Right atrium auricular region (tissue), 2 donors: ENCODE measurements at regions not wholly inside any gene's neighbourhood (a gene's known extent, or its start where the extent isn't known, plus 50 kb on each side); places are given as distances from the start of the nearest gene placed in this dataset.

Experiments used
- DNase-seq: peaks from one replicate; pipeline ENCODE4 v3.0.0-alpha.2; 2019; ENCODE audit warnings: low spot score
- H3K27ac ChIP-seq, 2 donors: fragments of 200-600 bp; sonication (generic); 1 replicate in 1 of 2; 2 replicates in 1 of 2; pipeline ENCODE4 v1.5.1; 2016 to 2019
- H3K27me3 ChIP-seq, 2 donors: fragments of 200-600 bp; sonication (generic); one replicate each; pipeline versions ENCODE4 v1.5.1 to v1.6.0; 2017 to 2019
- H3K36me3 ChIP-seq: fragments of 200-600 bp; sonication (generic); one replicate; pipeline ENCODE4 v1.5.1; 2016
- H3K4me1 ChIP-seq, 2 donors: fragments of 200-600 bp; sonication (generic); one replicate each; pipeline versions ENCODE4 v1.5.1 to v1.6.0; 2017 to 2019
- H3K4me3 ChIP-seq, 2 donors: fragments of 200-600 bp; sonication (generic); 1 replicate in 1 of 2; 2 replicates in 1 of 2; pipeline ENCODE4 v1.5.1; 2017 to 2019; ENCODE audit warnings: mild to moderate bottlenecking in 1 of 2, moderate library complexity in 1 of 2
- H3K9me3 ChIP-seq, 2 donors: fragments of 200-600 bp; sonication (generic); one replicate each; pipeline ENCODE4 v1.5.1; 2019
- TF ChIP-seq, protein P1 (sequence below), 2 donors: fragments of 200-600 bp; sonication (generic); IDR thresholded peaks; one replicate each; pipeline ENCODE4 v1.5.1; 2019; ENCODE audit warnings: antibody characterized with exemption in 2 of 2

DNA sequence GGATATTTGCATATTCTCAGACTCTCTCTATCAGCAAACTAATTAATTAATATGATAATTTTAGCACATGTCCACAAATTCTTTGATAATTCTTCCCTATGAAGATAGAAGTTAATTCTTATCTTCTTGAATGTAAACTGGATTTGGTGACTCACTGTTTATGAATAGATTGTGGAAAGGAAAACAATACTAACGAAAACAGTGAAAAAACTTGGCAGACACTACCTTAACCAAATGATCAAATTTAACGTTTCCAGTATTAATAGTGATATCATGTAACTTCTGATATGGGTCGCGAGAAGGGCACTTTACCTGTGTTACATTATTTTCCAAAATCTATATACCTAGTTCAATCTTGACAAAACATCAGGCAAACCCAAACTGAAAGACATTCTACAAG, 401.0 kb downstream of the SI start:
- no peak for DNase-seq
- Histone ChIP-seq H3K4me1 (no peaks in the 10 kb centered on the region), H3K9me3 (no peaks in the 10 kb centered on the region), H3K27me3 (no peaks in the 10 kb centered on the region), H3K4me3 (no peak overlapping the region), H3K27ac (no peak overlapping the region), H3K36me3 (no peaks in the 10 kb centered on the region)
- TF ChIP-seq, protein P1, sequence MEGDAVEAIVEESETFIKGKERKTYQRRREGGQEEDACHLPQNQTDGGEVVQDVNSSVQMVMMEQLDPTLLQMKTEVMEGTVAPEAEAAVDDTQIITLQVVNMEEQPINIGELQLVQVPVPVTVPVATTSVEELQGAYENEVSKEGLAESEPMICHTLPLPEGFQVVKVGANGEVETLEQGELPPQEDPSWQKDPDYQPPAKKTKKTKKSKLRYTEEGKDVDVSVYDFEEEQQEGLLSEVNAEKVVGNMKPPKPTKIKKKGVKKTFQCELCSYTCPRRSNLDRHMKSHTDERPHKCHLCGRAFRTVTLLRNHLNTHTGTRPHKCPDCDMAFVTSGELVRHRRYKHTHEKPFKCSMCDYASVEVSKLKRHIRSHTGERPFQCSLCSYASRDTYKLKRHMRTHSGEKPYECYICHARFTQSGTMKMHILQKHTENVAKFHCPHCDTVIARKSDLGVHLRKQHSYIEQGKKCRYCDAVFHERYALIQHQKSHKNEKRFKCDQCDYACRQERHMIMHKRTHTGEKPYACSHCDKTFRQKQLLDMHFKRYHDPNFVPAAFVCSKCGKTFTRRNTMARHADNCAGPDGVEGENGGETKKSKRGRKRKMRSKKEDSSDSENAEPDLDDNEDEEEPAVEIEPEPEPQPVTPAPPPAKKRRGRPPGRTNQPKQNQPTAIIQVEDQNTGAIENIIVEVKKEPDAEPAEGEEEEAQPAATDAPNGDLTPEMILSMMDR (IDR thresholded peaks at IDR 0.05), result no peak

DNA sequence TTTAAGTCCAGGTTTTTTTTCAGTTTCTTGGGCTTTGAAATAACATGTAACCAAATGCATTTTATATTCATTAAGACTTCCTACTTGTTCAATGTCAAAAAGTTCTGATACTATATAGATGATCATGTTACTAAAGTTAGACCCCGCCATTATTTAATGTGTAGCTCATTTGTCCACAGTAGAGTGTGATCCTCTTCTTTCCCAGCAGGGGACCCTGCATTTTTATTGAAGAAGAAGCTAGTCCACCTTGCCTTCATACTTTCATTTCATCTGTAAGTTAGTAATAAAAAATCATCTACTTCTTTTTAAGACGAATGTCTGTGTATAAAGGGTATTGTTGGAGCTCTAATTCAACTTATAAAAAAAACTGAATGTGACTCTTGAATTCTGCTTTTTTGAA, 404.6 kb downstream of the SI start:
- TF ChIP-seq, protein P1 (IDR thresholded peaks at IDR 0.05), result no peak
- H3K27me3 ChIP-seq, result no peaks in the 10 kb centered on the region
- no peak overlapping the region for H3K27ac ChIP-seq
- H3K4me1 ChIP-seq, result no peaks in the 10 kb centered on the region
- DNase-seq, result no peak
- H3K36me3 ChIP-seq, result no peaks in the 10 kb centered on the region
- H3K4me3 ChIP-seq, result no peak overlapping the region
- no peaks in the 10 kb centered on the region for H3K9me3 ChIP-seq

DNA sequence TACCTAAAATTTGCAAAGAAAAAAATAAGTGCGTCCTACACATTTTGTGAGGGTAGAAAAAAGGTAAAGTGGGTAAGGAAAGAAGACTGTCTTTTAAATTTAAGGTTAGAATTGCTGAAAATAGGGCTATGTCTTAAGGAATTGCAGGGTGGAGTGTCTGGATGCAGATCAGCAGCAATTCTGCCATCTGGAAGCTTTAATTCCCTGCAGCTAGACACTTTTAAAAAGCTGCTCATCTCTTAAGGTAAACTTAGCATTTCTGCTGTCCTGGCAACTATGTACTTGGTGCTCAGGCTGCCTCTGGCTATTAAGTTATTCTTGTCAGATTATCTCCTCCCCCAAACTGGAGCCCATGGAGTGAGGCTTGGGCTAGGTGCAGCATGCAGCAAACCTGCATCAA, 420.2 kb downstream of the SI start:
- no peaks in the 10 kb centered on the region for H3K4me1 ChIP-seq
- no peaks in the 10 kb centered on the region for H3K36me3 ChIP-seq
- H3K9me3 ChIP-seq, result no peaks in the 10 kb centered on the region
- no peaks in the 10 kb centered on the region for H3K27me3 ChIP-seq
- no peak for DNase-seq
- H3K27ac ChIP-seq, result no peak overlapping the region
- TF ChIP-seq, protein P1 (IDR thresholded peaks at IDR 0.05), result no peak
- H3K4me3 ChIP-seq, result no peak overlapping the region

DNA sequence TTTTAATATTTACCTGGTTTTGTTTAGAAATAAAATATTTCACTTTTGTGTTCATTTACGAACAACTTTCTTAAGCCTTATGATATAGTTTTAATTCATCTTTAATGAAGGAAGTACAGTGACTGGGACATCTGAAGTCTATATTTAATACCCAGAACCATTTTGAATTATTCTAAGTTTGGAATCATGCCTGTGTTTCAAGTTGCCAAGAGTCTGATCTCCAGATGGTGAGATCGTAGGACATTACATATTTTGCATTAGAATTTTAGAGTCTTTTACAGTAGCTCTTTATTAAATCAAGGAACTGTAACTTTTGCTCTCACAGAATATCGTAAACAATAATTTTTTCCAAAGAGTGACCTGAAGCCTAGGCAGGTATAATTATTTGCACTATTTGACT, 420.7 kb downstream of the SI start:
- no peak overlapping the region for H3K27ac ChIP-seq
- H3K9me3 ChIP-seq, result no peaks in the 10 kb centered on the region
- no peak overlapping the region for H3K4me3 ChIP-seq
- TF ChIP-seq, protein P1 (IDR thresholded peaks at IDR 0.05), result no peak
- no peak for DNase-seq
- no peaks in the 10 kb centered on the region for H3K36me3 ChIP-seq
- H3K27me3 ChIP-seq, result no peaks in the 10 kb centered on the region
- H3K4me1 ChIP-seq, result no peaks in the 10 kb centered on the region

DNA sequence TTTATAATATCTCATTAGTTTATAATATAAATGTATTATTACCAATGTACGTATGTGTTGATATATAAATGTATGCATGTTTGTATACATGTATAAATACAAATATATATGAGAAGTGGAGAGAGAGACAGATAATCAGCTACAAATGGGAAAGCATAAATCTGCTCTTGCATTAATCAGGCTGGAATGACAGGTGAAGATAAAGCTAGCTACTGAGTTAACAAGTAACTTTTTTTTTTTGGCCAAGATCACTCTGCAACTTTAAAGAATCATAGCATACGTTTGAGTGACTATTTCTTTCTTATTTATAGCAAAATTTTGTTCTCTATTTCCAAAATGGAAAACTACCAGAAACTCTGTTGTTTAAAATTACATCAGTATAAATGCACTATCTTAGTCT, 422.8 kb downstream of the SI start:
- H3K4me1 ChIP-seq, result no peaks in the 10 kb centered on the region
- H3K9me3 ChIP-seq, result no peaks in the 10 kb centered on the region
- no peak overlapping the region for H3K27ac ChIP-seq
- no peak overlapping the region for H3K4me3 ChIP-seq
- DNase-seq, result no peak
- H3K36me3 ChIP-seq, result no peaks in the 10 kb centered on the region
- H3K27me3 ChIP-seq, result no peaks in the 10 kb centered on the region
- TF ChIP-seq, protein P1 (IDR thresholded peaks at IDR 0.05), result no peak

DNA sequence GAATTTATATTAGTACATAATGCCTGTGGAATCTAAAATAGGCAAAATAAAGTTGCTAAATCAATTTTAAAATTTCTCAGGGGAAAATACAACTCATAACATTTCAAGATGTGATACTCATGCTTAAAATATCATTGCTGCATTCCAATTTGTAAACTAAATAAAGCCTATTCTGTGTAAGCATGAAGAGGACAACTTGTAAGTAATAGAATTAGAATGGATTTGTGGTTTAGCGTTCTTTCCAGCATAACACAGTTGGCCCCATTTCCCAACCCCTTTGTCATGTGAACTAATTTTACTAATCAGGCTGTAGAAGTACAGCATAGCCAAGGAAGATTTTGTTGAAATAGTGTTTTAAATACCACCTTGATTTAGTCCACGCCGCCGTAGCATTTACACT, 437.2 kb downstream of the SI start:
- H3K36me3 ChIP-seq, result no peaks in the 10 kb centered on the region
- H3K9me3 ChIP-seq, result no peaks in the 10 kb centered on the region
- no peaks in the 10 kb centered on the region for H3K27me3 ChIP-seq
- H3K4me1 ChIP-seq, result no peaks in the 10 kb centered on the region
- DNase-seq, result no peak
- TF ChIP-seq, protein P1 (IDR thresholded peaks at IDR 0.05), result no peak
- no peak overlapping the region for H3K27ac ChIP-seq
- H3K4me3 ChIP-seq, result no peak overlapping the region
